MM.1S (cell line): ENCODE measurements at regions not wholly inside any gene's neighbourhood (a gene's known extent, or its start where the extent isn't known, plus 50 kb on each side); places are given as distances from the start of the nearest gene placed in this dataset.

Source experiments
- DNase-seq: peaks from one replicate; pipeline ENCODE4 v3.0.0-alpha.2; 2015
- H2AFZ ChIP-seq: fragments of 300-600 bp; sonication (generic); 2 replicates; pipeline ENCODE4 v1.6.0; 2016; ENCODE audit warnings: antibody characterized with exemption, low read length
- H3F3A ChIP-seq: fragments of 300-600 bp; sonication (generic); 2 replicates; pipeline ENCODE4 v1.6.1; 2016; ENCODE audit warnings: mild to moderate bottlenecking, antibody characterized with exemption, low read length, moderate library complexity, mixed read lengths; ENCODE audit not compliant: insufficient read depth
- H3K27ac ChIP-seq: fragments of 300-600 bp; sonication (generic); 2 replicates; pipeline ENCODE4 v1.5.1; 2016; ENCODE audit warnings: mild to moderate bottlenecking, low read length
- H3K27me3 ChIP-seq: fragments of 300-600 bp; sonication (generic); replicated peaks from 2 replicates; pipeline ENCODE4 v1.6.0; 2016; ENCODE audit warnings: low read length; ENCODE audit not compliant: insufficient read depth
- H3K36me3 ChIP-seq: fragments of 300-600 bp; sonication (generic); replicated peaks from 2 replicates; pipeline ENCODE4 v1.6.1; 2016; ENCODE audit warnings: mild to moderate bottlenecking, low read length, mixed read lengths; ENCODE audit not compliant: insufficient read depth
- H3K4me1 ChIP-seq: fragments of 300-600 bp; sonication (generic); 2 replicates; pipeline ENCODE4 v1.6.1; 2016; ENCODE audit warnings: low read length, mixed read lengths
- H3K4me2 ChIP-seq: fragments of 300-600 bp; sonication (generic); 2 replicates; pipeline ENCODE4 v1.6.0; 2016; ENCODE audit warnings: low read depth, low read length
- H3K4me3 ChIP-seq: fragments of 300-600 bp; sonication (generic); 2 replicates; pipeline ENCODE4 v1.5.1; 2016; ENCODE audit warnings: low read length, mixed read lengths
- H3K79me2 ChIP-seq: fragments of 300-600 bp; sonication (generic); 2 replicates; pipeline ENCODE4 v1.6.1; 2016; ENCODE audit warnings: mixed run types, low read length, mixed read lengths
- H3K9ac ChIP-seq: fragments of 300-600 bp; sonication (generic); 2 replicates; pipeline ENCODE4 v1.6.1; 2016; ENCODE audit warnings: low read length, mixed read lengths
- H3K9me2 ChIP-seq: fragments of 300-600 bp; sonication (generic); replicated peaks from 2 replicates; pipeline ENCODE4 v1.6.1; 2016; ENCODE audit warnings: mild to moderate bottlenecking, low read length, mixed read lengths; ENCODE audit not compliant: insufficient read depth
- H3K9me3 ChIP-seq: fragments of 300-600 bp; sonication (generic); replicated peaks from 2 replicates; pipeline ENCODE4 v1.6.1; 2016; ENCODE audit warnings: mild to moderate bottlenecking, low read length, mixed read lengths; ENCODE audit not compliant: insufficient read depth
- H4K20me1 ChIP-seq: fragments of 300-600 bp; sonication (generic); 2 replicates; pipeline ENCODE4 v1.6.1; 2016; ENCODE audit warnings: mild to moderate bottlenecking, low read length, moderate library complexity, mixed read lengths; ENCODE audit not compliant: insufficient read depth
- CTCF ChIP-seq: fragments of 300-600 bp; sonication (generic); IDR thresholded peaks from 2 replicates; pipeline ENCODE4 v1.5.1; 2016; ENCODE audit warnings: antibody characterized with exemption, low read length, mixed read lengths
- EZH2 ChIP-seq: fragments of 300-600 bp; sonication (generic); optimal IDR thresholded peaks from 2 replicates; pipeline ENCODE3; 2017; ENCODE audit warnings: low read depth, mild to moderate bottlenecking, antibody characterized with exemption, low read length, mixed read lengths
- EZH2phosphoT487 ChIP-seq: fragments of 300-600 bp; sonication (generic); IDR thresholded peaks from 2 replicates; pipeline ENCODE4 v1.6.1; 2018; ENCODE audit warnings: antibody characterized with exemption, low read length

GRCh38 chr12:46465307-46465706 lies 92.7 kb upstream of the SLC38A2 start:
- no peaks in the 10 kb centered on the region for H3K36me3 ChIP-seq

GRCh38 chr12:46464863-46465262 lies 92.3 kb upstream of the SLC38A2 start:
- Histone ChIP-seq H3F3A (no peaks in the 10 kb centered on the region), H3K27me3 (no peaks in the 10 kb centered on the region), H3K79me2 (no peaks in the 10 kb centered on the region), H3K9me3 (no peaks in the 10 kb centered on the region), H3K27ac (no peak overlapping the region), H3K9me2 (no peaks in the 10 kb centered on the region), H3K9ac (no peak overlapping the region), H3K4me2 (no peak overlapping the region), H3K4me3 (no peak overlapping the region), H3K36me3 (no peaks in the 10 kb centered on the region), H4K20me1 (no peaks in the 10 kb centered on the region), H2AFZ (no peak overlapping the region), H3K4me1 (peaks cover 17% of the 10 kb centered on the region)
- TF ChIP-seq EZH2phosphoT487 (no peak), CTCF (no peak), EZH2 (no peak)
- DNase-seq: no peak

More at GRCh38 chr12:46465307-46465706, 92.7 kb upstream of the SLC38A2 start:
- H3K4me1 ChIP-seq: peaks cover 17% of the 10 kb centered on the region
- DNase-seq: no peak
- no peaks in the 10 kb centered on the region for H3K9me2 ChIP-seq
- no peaks in the 10 kb centered on the region for H3K27me3 ChIP-seq
- H3K9me3 ChIP-seq: no peaks in the 10 kb centered on the region
- H3K27ac ChIP-seq: no peak overlapping the region
- no peak overlapping the region for H2AFZ ChIP-seq
- H3K9ac ChIP-seq: no peak overlapping the region
- H3F3A ChIP-seq: no peaks in the 10 kb centered on the region
- no peaks in the 10 kb centered on the region for H3K79me2 ChIP-seq
- H3K4me2 ChIP-seq: no peak overlapping the region
- H3K4me3 ChIP-seq: no peak overlapping the region
- no peak for TF ChIP-seq EZH2
- no peak for TF ChIP-seq CTCF
- TF ChIP-seq EZH2phosphoT487: no peak
- H4K20me1 ChIP-seq: no peaks in the 10 kb centered on the region

GRCh38 chr12:46462641-46463355 lies 90.2 kb upstream of the SLC38A2 start:
- Histone ChIP-seq H3K9ac (no peak overlapping the region), H3K36me3 (no peaks in the 10 kb centered on the region), H3K27ac (no peak overlapping the region), H3K4me3 (no peak overlapping the region), H3F3A (no peaks in the 10 kb centered on the region), H3K27me3 (no peaks in the 10 kb centered on the region), H3K4me1 (peaks cover 23% of the 10 kb centered on the region), H3K79me2 (no peaks in the 10 kb centered on the region), H3K9me3 (no peaks in the 10 kb centered on the region), H2AFZ (no peak overlapping the region), H3K9me2 (no peaks in the 10 kb centered on the region), H3K4me2 (no peak overlapping the region), H4K20me1 (no peaks in the 10 kb centered on the region)
- no peak for DNase-seq
- TF ChIP-seq CTCF (no peak), EZH2 (no peak), EZH2phosphoT487 (no peak)
